HEK293 (cell line): ENCODE measurements at regions not wholly inside any gene's neighbourhood (a gene's known extent, or its start where the extent isn't known, plus 50 kb on each side); places are given as distances from the start of the nearest gene placed in this dataset.

Experiments
- CTCF ChIA-PET: fragments of 350-600 bp; formaldehyde crosslinking; extraction: SDS; loops from one replicate; lab custom pipeline; 2021; ENCODE audit warnings: antibody characterized with exemption; lab: Yijun Ruan, JAX
- POLR2A ChIA-PET: fragments of 300-600 bp; formaldehyde crosslinking; extraction: SDS; loops from one replicate; lab custom pipeline; 2020; ENCODE audit warnings: antibody characterized with exemption, inconsistent platforms; lab: Yijun Ruan, JAX
- H3K27ac ChIP-seq: fragments of 200-500 bp; sonication (Bioruptor generic); 2 replicates; pipeline ENCODE4 v1.5.1; 2014; ENCODE audit warnings: low read depth, low read length, control low read depth, inconsistent platforms; ENCODE audit errors: extremely low read depth
- H3K36me3 ChIP-seq, 2 experiments: fragments of 200-500 bp in 1 of 2; sonication (Bioruptor generic) in 1 of 2; 1 replicate in 1 of 2; 2 replicates in 1 of 2; pipeline ENCODE4 v1.5.1; 2014 to 2017; ENCODE audit warnings: inconsistent platforms in 2 of 2, low read length in 2 of 2; ENCODE audit not compliant: control insufficient read depth in 2 of 2, insufficient read depth in 1 of 2
- H3K4me1 ChIP-seq: fragments of 200-500 bp; sonication (Bioruptor generic); 2 replicates; pipeline ENCODE4 v1.5.1; 2014; ENCODE audit warnings: mild to moderate bottlenecking, low read length, inconsistent platforms; ENCODE audit not compliant: control insufficient read depth, insufficient read depth
- H3K4me3 ChIP-seq: 2 replicates; pipeline ENCODE4 v1.5.1; 2011; ENCODE audit warnings: low read depth, mild to moderate bottlenecking, control low read depth, low read length, moderate library complexity
- H3K9me3 ChIP-seq: fragments of 200-500 bp; sonication (Bioruptor generic); 2 replicates; pipeline ENCODE4 v1.5.1; 2014; ENCODE audit warnings: low read depth, low read length, inconsistent platforms; ENCODE audit not compliant: control insufficient read depth, insufficient read depth
- ATF2 ChIP-seq: fragments of 450-650 bp; formaldehyde crosslinking; IDR thresholded peaks from 2 replicates; pipeline ENCODE4 v1.5.1; 2016; ENCODE audit warnings: missing biosample characterization, missing genetic modification characterization, low read depth
- IKZF3 ChIP-seq: fragments of 450-650 bp; IDR thresholded peaks from 2 replicates; pipeline ENCODE4 v1.5.0; 2018; ENCODE audit warnings: missing biosample characterization, mild to moderate bottlenecking, missing genetic modification characterization, moderate library complexity
- KLF9 ChIP-seq: fragments of 450-650 bp; formaldehyde crosslinking; IDR thresholded peaks from 2 replicates; pipeline ENCODE4 v1.5.1; 2016; ENCODE audit warnings: missing biosample characterization, missing genetic modification characterization, low read depth
- OSR2 ChIP-seq: fragments of 450-650 bp; formaldehyde crosslinking; IDR thresholded peaks from 2 replicates; pipeline ENCODE4 v1.5.1; 2016; ENCODE audit warnings: missing biosample characterization, missing genetic modification characterization
- PRDM1 ChIP-seq: fragments of 450-650 bp; formaldehyde crosslinking; IDR thresholded peaks from 2 replicates; pipeline ENCODE4; 2016; ENCODE audit warnings: missing biosample characterization, missing genetic modification characterization
- PRDM2 ChIP-seq: fragments of 450-650 bp; formaldehyde crosslinking; IDR thresholded peaks from 2 replicates; pipeline ENCODE4 v1.5.1; 2016; ENCODE audit warnings: missing biosample characterization, missing genetic modification characterization, borderline replicate concordance
- TCF7L2 ChIP-seq: IDR thresholded peaks from 2 replicates; pipeline ENCODE4 v1.6.1; 2011; ENCODE audit warnings: low read depth, mild to moderate bottlenecking, inconsistent platforms, low read length, moderate library complexity, borderline replicate concordance
- ZBTB10 ChIP-seq: fragments of 450-650 bp; formaldehyde crosslinking; IDR thresholded peaks from 2 replicates; pipeline ENCODE4 v1.5.1; 2016; ENCODE audit warnings: missing biosample characterization, missing genetic modification characterization
- ZIC2 ChIP-seq: fragments of 450-650 bp; formaldehyde crosslinking; IDR thresholded peaks from 2 replicates; pipeline ENCODE4 v1.5.1; 2016; ENCODE audit warnings: missing biosample characterization, missing genetic modification characterization
- ZNF133 ChIP-seq: fragments of 450-650 bp; formaldehyde crosslinking; IDR thresholded peaks from 2 replicates; pipeline ENCODE4 v1.5.1; 2016; ENCODE audit warnings: missing biosample characterization, missing genetic modification characterization
- ZNF223 ChIP-seq: fragments of 450-650 bp; formaldehyde crosslinking; IDR thresholded peaks from 2 replicates; pipeline ENCODE4 v1.5.1; 2016; ENCODE audit warnings: missing biosample characterization, missing genetic modification characterization
- ZNF302 ChIP-seq: fragments of 450-650 bp; formaldehyde crosslinking; IDR thresholded peaks from 2 replicates; pipeline ENCODE4 v1.5.1; 2016; ENCODE audit warnings: missing biosample characterization, missing genetic modification characterization, low read depth
- ZNF341 ChIP-seq: fragments of 450-650 bp; formaldehyde crosslinking; IDR thresholded peaks from 2 replicates; pipeline ENCODE4; 2016; ENCODE audit warnings: low read depth, missing biosample characterization, missing genetic modification characterization
- ZNF510 ChIP-seq: fragments of 450-650 bp; formaldehyde crosslinking; IDR thresholded peaks from 2 replicates; pipeline ENCODE4 v1.5.1; 2018; ENCODE audit warnings: mild to moderate bottlenecking, missing genetic modification characterization, missing biosample characterization; ENCODE audit not compliant: insufficient replicate concordance
- ZNF518A ChIP-seq: fragments of 450-650 bp; formaldehyde crosslinking; conservative IDR thresholded peaks from 2 replicates; pipeline ENCODE4 v1.5.1; 2016; ENCODE audit warnings: low read depth, missing biosample characterization, missing genetic modification characterization
- ZNF654 ChIP-seq: fragments of 450-650 bp; formaldehyde crosslinking; IDR thresholded peaks from 2 replicates; pipeline ENCODE4 v1.5.1; 2016; ENCODE audit warnings: low read depth, missing biosample characterization, missing genetic modification characterization

GRCh38 chr2:2837746-2838547 lies 506.9 kb upstream of the MYT1L start:
- no peaks in the 10 kb centered on the region for H3K9me3 ChIP-seq
- H3K4me3 ChIP-seq, result no peak overlapping the region
- CTCF ChIA-PET, result interaction anchor here (0.6 kb wide), 1 partner anchor 89 kb away, joined by 3 read pairs; no protein-coding TSS in a partner anchor
- H3K4me1 ChIP-seq, result no peaks in the 10 kb centered on the region
- POLR2A ChIA-PET, result no interaction called here
- no peak overlapping the region for H3K27ac ChIP-seq
- TF ChIP-seq ZNF654 (no peak), KLF9 (tag by site-specific recombination) (no peak), PRDM2 (tag by site-specific recombination) (no peak), ZIC2 (tag by site-specific recombination) (peak; percentile 73), ZNF341 (no peak), ZNF223 (tag by site-specific recombination) (no peak)
- no peaks in the 10 kb centered on the region for H3K36me3 ChIP-seq

GRCh38 chr2:2836343-2837070 lies 505.4 kb upstream of the MYT1L start:
- ChIA-PET POLR2A (no interaction called here), CTCF (interaction anchor here (0.6 to 0.7 kb wide), 2 partner anchors 11 to 1087 kb away, joined by 3 to 4 read pairs; no protein-coding TSS in a partner anchor)
- Histone ChIP-seq H3K4me1 (no peaks in the 10 kb centered on the region), H3K36me3 (no peaks in the 10 kb centered on the region), H3K27ac (no peak overlapping the region), H3K9me3 (no peaks in the 10 kb centered on the region), H3K4me3 (no peak overlapping the region)
- TF ChIP-seq ZNF302 (tag by site-specific recombination) (no peak), ATF2 (tag by site-specific recombination) (no peak), ZNF133 (tag by site-specific recombination) (no peak), ZNF518A (tag by site-specific recombination) (no peak), ZNF510 (tag by site-specific recombination) (no peak), TCF7L2 (no peak), ZBTB10 (tag by site-specific recombination) (no peak), IKZF3 (no peak), OSR2 (tag by site-specific recombination) (no peak), PRDM1 (tag by site-specific recombination) (no peak)
